IgD-negative memory B cell (primary cell): ENCODE measurements at regions not wholly inside any gene's neighbourhood (a gene's known extent, or its start where the extent isn't known, plus 50 kb on each side); places are given as distances from the start of the nearest gene placed in this dataset.

Experiments used
- H3K27ac Mint-ChIP-seq, 3 donors: one replicate each; pipeline ENCODE4 v1.8.0; 2020 to 2022; ENCODE audit warnings: mild to moderate bottlenecking in 3 of 3, mixed read lengths in 3 of 3, moderate library complexity in 1 of 3
- H3K27me3 Mint-ChIP-seq: one replicate; pipeline ENCODE4 v1.8.0; 2021; ENCODE audit warnings: mixed read lengths
- H3K36me3 Mint-ChIP-seq: one replicate; pipeline ENCODE4 v1.8.0; 2020; ENCODE audit warnings: mild to moderate bottlenecking, mixed read lengths
- H3K4me1 Mint-ChIP-seq, 3 donors: one replicate each; pipeline ENCODE4 v1.8.0; 2020 to 2022; ENCODE audit warnings: mixed read lengths in 3 of 3, mild to moderate bottlenecking in 1 of 3
- H3K4me3 Mint-ChIP-seq, 4 donors: one replicate each; pipeline ENCODE4 v1.8.0; 2020 to 2022; ENCODE audit warnings: mild to moderate bottlenecking in 4 of 4, mixed read lengths in 4 of 4, moderate library complexity in 3 of 4
- H3K9me3 Mint-ChIP-seq, 3 donors: one replicate each; pipeline ENCODE4 v1.8.0; 2020 to 2021; ENCODE audit warnings: mixed read lengths in 3 of 3, mild to moderate bottlenecking in 1 of 3

DNA sequence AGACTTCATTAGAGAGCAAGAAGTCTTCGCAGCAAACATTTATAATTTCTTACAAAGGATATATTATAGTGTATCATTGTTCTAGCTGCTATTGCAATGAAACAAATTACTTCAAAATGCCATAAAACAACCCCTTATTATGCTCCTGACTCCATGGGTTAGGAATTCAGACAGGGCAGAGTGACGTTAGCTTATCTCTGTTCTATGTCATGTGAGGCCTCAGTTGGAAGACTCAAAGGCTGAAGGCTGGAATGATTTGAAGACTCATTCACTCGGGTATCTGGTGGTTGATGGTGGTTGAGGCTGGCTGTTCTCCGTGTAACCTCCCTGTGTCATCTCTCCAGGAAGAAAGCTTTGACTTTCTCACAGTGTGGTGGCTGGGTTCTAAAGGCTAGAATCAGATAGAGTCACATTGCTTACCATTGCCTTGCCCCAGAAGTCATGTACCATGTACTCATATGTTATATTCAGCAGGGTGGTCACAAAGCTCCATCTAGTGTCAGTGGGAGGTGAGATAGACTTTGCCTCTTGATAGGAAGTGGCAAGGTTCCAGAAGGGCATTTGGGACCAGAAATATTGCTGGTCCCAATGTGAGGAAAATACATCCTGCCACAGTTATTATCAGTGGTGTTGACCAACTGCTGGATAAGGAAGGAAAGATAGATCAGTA lies 226.9 kb downstream of the TMEM38B start:
- peaks cover 0 to 3% (median 0%) of the 10 kb centered on the region in 3 donors for H3K9me3 Mint-ChIP-seq
- H3K4me3 Mint-ChIP-seq, result no peak overlapping the region
- H3K36me3 Mint-ChIP-seq, result no peaks in the 10 kb centered on the region
- no peaks in the 10 kb centered on the region for H3K4me1 Mint-ChIP-seq
- no peak overlapping the region for H3K27ac Mint-ChIP-seq
- H3K27me3 Mint-ChIP-seq, result peaks cover 2% of the 10 kb centered on the region

DNA sequence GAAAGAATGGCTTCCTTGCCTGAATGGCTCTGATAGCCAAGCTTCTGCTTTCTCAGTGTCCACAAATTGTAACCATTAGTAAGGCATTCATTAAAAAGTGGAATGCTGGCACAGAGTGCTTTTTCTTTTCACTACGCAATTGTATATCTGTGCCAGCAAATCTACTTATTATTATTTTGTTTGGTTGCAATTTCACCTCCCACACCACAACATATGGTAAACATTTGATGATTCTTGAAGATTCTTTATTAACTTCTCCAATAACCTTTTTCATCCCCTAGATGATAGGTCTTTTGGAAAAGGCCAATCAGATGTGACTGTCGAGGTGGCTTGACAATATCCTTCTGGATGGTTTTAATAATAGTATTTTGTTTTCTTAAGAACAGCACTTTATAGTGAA lies 234.1 kb downstream of the TMEM38B start:
- H3K36me3 Mint-ChIP-seq, result no peaks in the 10 kb centered on the region
- H3K27me3 Mint-ChIP-seq, result peaks cover 4% of the 10 kb centered on the region
- H3K4me1 Mint-ChIP-seq, result no peaks in the 10 kb centered on the region
- H3K9me3 Mint-ChIP-seq, result peaks cover 0 to 5% (median 0%) of the 10 kb centered on the region in 3 donors
- H3K4me3 Mint-ChIP-seq, result no peak overlapping the region
- H3K27ac Mint-ChIP-seq, result no peak overlapping the region

DNA sequence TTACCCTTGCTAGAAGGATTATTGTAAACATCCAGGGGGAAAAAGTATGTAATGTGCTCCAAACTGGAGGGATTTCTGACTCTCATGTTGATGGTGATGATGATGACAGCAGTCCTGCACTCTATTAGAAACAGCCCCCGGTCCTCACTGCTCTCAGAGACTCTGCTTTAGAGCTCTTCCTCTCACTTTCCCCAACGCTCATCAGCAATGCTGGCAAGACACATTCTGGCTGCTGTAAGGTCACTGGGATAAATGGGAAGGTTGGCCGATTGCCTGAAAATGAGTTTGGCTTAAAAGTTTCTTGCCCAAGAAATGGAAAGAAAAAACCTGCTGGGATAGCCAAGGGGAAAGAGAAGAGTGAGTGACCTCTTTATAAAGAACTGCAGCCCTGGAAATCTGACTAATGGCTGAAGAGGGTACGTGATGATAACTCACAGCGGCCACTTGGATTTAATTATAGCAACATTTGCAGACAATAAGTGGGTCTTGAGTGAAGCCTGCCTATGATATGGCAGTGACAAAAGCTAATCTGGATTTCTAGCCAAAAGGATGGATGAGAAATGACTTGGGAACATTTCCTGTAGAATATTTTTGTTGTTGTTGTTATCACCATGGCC lies 235.8 kb downstream of the TMEM38B start:
- Mint-ChIP-seq H3K4me3 (no peak overlapping the region), H3K4me1 (no peaks in the 10 kb centered on the region)

DNA sequence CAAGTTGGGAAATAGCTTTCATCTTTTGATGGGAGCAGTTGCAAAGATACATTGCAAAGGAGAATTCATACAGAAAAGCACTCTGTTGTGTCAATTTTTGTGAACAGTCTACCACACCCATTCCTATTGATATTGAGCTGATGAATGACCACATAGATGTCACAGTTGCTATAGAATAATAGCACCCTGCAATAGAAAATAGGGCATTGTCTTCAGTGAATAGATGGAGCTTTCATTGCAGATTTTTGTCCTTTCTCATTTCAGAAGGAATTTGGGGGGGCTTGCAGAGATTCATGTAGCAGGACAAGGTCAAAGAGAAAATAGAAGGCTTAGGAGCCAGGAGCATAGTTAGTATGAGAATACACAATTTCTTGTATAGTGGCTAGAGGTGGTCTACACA lies 237.9 kb downstream of the TMEM38B start:
- H3K36me3 Mint-ChIP-seq, result no peaks in the 10 kb centered on the region
- no peaks in the 10 kb centered on the region for H3K27me3 Mint-ChIP-seq
- peak overlapping the region in 1 of 4 donors; percentile 13 for H3K4me3 Mint-ChIP-seq
- peaks cover 0 to 6% (median 3%) of the 10 kb centered on the region in 3 donors for H3K9me3 Mint-ChIP-seq
- no peaks in the 10 kb centered on the region for H3K4me1 Mint-ChIP-seq
- H3K27ac Mint-ChIP-seq, result no peak overlapping the region

More for the DNA sequence above, 235.8 kb downstream of the TMEM38B start:
- peaks cover 0 to 6% (median 0%) of the 10 kb centered on the region in 3 donors for H3K9me3 Mint-ChIP-seq
- H3K36me3 Mint-ChIP-seq, result no peaks in the 10 kb centered on the region
- H3K27me3 Mint-ChIP-seq, result peaks cover 3% of the 10 kb centered on the region
- no peak overlapping the region for H3K27ac Mint-ChIP-seq

DNA sequence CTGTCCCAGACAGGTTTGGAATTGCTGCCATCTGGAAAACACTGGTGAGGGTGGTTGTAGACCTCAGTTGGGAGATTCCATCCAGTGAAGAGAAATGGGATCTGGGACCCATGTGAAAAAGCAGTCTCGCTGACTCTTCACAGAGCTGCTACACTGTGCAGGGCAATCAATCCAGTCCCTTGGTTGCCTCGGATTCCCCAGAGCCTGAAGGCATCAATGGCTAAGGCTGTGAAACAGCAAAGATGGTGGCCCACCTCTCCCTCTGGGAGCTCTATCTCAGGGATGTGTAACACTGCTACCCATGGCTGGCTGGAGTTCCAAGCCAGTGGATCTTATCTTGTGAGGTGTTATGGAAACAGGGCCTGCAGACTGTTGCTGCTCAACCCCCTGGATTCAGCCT lies 256.1 kb downstream of the TMEM38B start:
- Mint-ChIP-seq H3K4me1 (no peaks in the 10 kb centered on the region), H3K4me3 (no peak overlapping the region), H3K9me3 (peaks cover 3 to 13% (median 11%) of the 10 kb centered on the region in 3 donors), H3K36me3 (no peaks in the 10 kb centered on the region), H3K27ac (no peak overlapping the region), H3K27me3 (peaks cover 5% of the 10 kb centered on the region)

DNA sequence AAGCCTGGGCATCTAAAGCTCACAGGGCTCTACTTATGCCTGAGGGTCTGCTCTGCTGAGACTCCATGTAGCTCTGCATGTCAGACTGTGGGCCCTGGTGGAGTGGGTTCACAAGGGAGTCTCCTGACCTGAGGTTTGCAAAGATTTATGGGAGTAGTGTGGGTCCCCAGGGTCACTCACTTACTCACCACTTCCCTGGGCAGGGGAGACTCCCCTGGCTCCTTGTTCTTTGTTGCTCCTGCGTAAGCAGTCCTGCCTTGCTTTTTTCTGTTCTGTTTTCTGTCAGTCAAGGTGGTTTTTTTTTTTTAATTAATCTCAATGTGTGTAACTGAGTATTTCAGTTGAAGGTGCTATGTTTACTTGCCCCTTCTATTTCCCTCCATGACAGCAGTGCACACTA lies 256.6 kb downstream of the TMEM38B start:
- no peaks in the 10 kb centered on the region for H3K4me1 Mint-ChIP-seq
- peaks cover 5% of the 10 kb centered on the region for H3K27me3 Mint-ChIP-seq
- peaks cover 3 to 13% (median 10%) of the 10 kb centered on the region in 3 donors for H3K9me3 Mint-ChIP-seq
- no peak overlapping the region for H3K4me3 Mint-ChIP-seq
- H3K36me3 Mint-ChIP-seq, result no peaks in the 10 kb centered on the region
- H3K27ac Mint-ChIP-seq, result no peak overlapping the region

DNA sequence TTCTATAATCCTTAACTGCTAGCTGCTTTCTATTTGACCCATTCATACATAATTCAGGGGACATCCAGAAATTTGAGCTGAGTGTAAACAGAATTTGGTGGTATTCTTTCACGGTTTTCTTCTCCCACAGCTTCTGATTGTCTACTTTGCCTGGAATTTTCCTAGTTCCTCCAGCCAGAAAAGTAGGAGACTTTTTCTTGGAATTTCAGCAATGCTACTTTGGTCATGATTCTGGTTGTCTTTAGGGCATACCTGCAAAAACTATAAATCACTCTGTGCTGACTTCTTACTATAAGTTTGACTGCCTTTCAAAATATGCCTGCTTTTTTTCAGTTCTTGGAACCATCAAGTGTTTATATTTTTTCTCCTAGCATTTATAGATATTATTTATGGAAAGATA lies 260.2 kb downstream of the TMEM38B start:
- no peaks in the 10 kb centered on the region for H3K4me1 Mint-ChIP-seq
- H3K36me3 Mint-ChIP-seq, result no peaks in the 10 kb centered on the region
- H3K27me3 Mint-ChIP-seq, result peaks cover 1% of the 10 kb centered on the region
- H3K4me3 Mint-ChIP-seq, result no peak overlapping the region
- no peak overlapping the region for H3K27ac Mint-ChIP-seq
- H3K9me3 Mint-ChIP-seq, result peaks cover 0 to 1% (median 0%) of the 10 kb centered on the region in 3 donors

DNA sequence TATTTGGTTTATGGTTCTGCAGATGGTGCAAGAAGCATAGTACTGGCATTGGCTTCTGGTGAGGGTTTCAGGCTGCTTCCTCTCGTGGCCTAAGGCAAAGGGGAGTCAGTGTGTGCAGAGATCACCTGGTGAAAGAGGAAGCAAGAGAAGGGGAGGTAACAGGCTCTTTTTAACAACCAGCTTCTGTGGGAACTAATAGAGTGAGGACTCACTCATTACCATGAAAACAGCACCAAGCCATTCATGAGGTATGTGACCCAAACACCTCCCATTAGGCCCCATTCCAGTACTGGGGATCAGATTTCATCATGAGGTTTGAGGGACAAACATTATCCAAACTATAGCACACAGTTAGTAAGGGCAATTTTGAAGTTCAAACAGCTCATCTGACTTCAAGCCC lies 263.5 kb downstream of the TMEM38B start:
- Mint-ChIP-seq H3K36me3 (no peaks in the 10 kb centered on the region), H3K27ac (no peak overlapping the region), H3K4me3 (no peak overlapping the region), H3K4me1 (no peaks in the 10 kb centered on the region), H3K9me3 (no peaks in the 10 kb centered on the region), H3K27me3 (peaks cover 1% of the 10 kb centered on the region)

DNA sequence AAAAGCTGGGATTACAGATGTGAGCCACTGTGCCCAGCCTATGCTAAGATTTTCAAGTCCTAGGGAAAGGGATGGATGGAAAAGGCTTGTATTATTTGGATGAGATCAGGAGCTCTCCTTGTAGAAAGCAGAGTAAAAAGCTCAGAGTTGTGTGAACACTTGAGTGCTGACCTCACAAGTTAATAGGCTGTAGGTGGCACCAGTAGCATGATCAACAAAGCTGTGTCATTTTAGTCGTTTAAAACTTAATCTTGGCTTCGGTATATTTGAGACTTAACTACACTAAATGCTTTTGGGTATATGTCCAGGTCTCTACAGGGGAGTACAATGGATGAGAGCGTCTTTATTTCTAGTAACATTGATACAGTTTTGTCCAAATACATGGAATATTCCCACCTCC lies 264.2 kb downstream of the TMEM38B start:
- no peaks in the 10 kb centered on the region for H3K9me3 Mint-ChIP-seq
- H3K27ac Mint-ChIP-seq, result no peak overlapping the region
- H3K27me3 Mint-ChIP-seq, result peaks cover under 1% of the 10 kb centered on the region
- H3K4me1 Mint-ChIP-seq, result no peaks in the 10 kb centered on the region
- H3K4me3 Mint-ChIP-seq, result no peak overlapping the region
- no peaks in the 10 kb centered on the region for H3K36me3 Mint-ChIP-seq

DNA sequence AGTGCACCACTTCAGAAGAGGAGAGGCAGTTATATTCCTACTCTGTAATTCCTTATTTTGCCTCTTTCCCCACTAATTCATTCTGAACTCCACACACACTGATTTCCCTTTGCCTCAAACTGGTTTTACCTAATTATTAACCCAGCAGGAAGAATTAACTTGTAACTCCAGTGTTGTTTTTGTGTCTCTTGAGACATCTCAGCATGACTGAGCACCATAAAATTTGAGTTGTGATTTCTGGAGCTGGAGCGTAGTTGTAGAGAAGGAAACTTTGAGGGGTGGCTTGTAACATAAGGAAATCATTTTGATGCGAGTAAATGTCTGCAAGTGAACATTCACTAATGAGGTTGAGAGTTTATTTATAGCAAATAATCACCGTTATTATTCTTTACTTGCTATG lies 265.2 kb downstream of the TMEM38B start:
- H3K27me3 Mint-ChIP-seq, result no peaks in the 10 kb centered on the region
- no peak overlapping the region for H3K4me3 Mint-ChIP-seq
- no peak overlapping the region for H3K27ac Mint-ChIP-seq
- H3K4me1 Mint-ChIP-seq, result no peaks in the 10 kb centered on the region
- no peaks in the 10 kb centered on the region for H3K9me3 Mint-ChIP-seq
- H3K36me3 Mint-ChIP-seq, result no peaks in the 10 kb centered on the region

DNA sequence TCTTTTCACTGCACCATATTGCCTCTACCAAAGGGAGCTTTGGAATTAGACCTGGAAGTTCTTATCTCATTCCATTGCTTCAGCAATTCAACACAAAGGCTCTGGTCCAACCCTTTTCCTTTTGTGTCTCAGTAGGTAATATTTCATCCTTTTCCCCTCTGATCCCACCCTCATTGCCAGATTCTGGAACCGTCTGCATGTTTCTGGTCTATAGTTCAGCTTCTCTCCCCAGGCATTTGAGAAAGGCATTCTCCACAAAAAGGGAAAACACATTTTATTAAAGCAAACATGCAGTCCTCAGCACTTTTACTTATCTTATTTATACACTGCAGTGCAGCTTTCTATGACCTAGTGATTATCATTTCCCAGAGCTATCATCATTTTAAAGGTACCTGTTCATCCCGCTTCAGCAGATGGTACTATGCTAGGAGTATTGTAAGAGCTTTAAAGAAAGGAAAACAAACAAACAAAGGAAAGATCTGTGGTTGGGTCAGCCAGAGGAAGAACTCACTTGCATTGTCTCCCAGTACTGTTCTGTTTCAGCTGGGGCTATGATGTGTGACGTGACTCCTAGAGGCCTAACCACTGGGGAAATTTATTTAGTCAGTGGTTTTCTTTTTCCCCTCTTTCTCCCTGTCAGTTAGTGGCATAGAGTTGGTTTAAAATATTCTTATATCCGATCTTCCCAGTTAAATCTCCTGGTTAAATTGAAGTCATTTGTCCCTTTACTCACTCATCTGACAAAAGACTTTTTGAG lies 269.2 kb downstream of the TMEM38B start:
- peaks cover 3% of the 10 kb centered on the region for H3K36me3 Mint-ChIP-seq
- no peak overlapping the region for H3K27ac Mint-ChIP-seq
- H3K27me3 Mint-ChIP-seq, result peaks cover 2% of the 10 kb centered on the region
- H3K9me3 Mint-ChIP-seq, result no peaks in the 10 kb centered on the region
- H3K4me1 Mint-ChIP-seq, result peaks cover 0 to 2% (median 0%) of the 10 kb centered on the region in 3 donors
- no peak overlapping the region for H3K4me3 Mint-ChIP-seq

DNA sequence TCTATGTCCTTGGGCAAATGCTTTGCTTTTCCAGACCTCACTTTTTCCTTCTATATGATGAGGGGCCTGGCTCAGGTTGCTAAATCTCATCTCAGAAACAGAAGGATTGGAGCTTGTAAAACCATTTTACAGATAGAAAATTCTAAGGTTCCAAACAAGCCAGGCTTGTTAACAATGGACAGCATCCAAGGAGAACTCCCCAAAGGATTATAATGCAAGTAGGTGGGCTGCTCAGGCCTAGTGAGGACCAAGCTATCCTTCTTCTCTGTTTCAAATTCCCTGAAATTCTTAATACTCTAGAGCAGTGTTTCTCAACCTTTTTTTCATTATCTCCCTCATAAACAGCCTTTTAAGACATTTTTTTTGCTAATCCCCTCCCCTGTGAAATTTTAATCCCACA lies 269.8 kb downstream of the TMEM38B start:
- H3K27me3 Mint-ChIP-seq, result peaks cover 2% of the 10 kb centered on the region
- H3K4me3 Mint-ChIP-seq, result no peak overlapping the region

DNA sequence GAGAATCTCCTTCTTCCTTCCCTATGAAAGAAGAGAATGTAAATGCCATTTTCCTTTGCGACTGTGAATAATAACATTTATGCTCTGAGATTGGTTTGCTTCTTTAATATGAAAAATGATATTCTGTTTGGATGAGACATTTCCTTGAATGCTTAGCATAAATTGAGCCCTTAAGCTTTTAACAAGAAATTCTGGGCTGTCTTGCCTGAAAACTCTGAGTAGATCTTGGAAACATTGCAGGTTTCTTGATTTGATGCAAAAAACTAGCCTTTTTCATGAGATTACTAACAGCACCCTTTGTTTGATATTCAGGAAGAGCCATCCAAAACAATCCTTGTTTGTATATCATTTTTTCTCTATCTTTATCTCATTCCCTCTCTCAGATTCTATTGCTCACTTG lies 272.5 kb downstream of the TMEM38B start:
- H3K27me3 Mint-ChIP-seq, result peaks cover 2% of the 10 kb centered on the region
- H3K4me1 Mint-ChIP-seq, result peaks cover 0 to 2% (median 0%) of the 10 kb centered on the region in 3 donors
- peaks cover 3% of the 10 kb centered on the region for H3K36me3 Mint-ChIP-seq
- no peaks in the 10 kb centered on the region for H3K9me3 Mint-ChIP-seq
- no peak overlapping the region for H3K27ac Mint-ChIP-seq
- no peak overlapping the region for H3K4me3 Mint-ChIP-seq

More for the DNA sequence above, 269.8 kb downstream of the TMEM38B start:
- Mint-ChIP-seq H3K4me1 (peaks cover 0 to 2% (median 0%) of the 10 kb centered on the region in 3 donors), H3K9me3 (no peaks in the 10 kb centered on the region), H3K27ac (no peak overlapping the region), H3K36me3 (peaks cover 3% of the 10 kb centered on the region)

DNA sequence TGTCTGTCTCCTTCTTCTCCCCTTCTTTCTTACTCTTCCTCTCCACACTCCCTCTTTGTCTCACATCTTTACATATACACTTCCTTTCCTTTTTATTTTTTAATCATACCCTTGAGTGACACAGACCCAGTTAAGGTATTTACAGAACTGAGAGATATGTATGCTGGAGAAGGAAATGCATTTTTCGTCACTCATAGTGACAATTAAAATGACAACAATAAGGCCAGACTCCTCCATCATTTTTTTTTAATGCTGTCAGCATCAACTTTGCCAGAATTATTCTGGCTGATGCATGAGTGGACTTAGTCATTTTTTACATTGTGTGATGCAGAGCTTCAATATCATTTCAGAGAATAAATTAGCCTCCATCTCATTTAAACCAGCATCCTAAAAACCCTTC lies 272.9 kb downstream of the TMEM38B start:
- H3K27ac Mint-ChIP-seq, result no peak overlapping the region
- H3K36me3 Mint-ChIP-seq, result peaks cover 3% of the 10 kb centered on the region
- no peaks in the 10 kb centered on the region for H3K9me3 Mint-ChIP-seq
- peaks cover 0 to 2% (median 0%) of the 10 kb centered on the region in 3 donors for H3K4me1 Mint-ChIP-seq
- H3K27me3 Mint-ChIP-seq, result peaks cover 2% of the 10 kb centered on the region
- no peak overlapping the region for H3K4me3 Mint-ChIP-seq

DNA sequence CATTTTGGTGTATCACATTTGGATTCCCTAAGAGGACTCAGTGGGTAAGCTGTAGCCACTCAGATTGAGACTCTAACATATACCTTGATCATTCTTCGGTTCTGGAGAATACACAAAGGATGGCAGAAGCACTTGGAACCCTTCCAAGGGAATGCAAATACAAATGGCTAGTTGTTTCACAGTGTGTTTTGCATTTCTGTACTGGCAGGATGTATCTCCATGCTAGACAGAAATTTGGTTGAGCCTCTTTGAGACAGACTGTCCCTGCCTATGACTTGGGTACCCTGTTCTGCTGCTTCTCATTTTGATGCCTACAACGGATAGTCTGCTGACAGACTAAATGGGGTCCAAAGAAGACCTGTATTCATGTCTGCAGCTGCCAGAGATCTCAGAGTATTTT lies 273.5 kb downstream of the TMEM38B start:
- Mint-ChIP-seq H3K4me3 (peak overlapping the region in 1 of 4 donors; percentile 39), H3K27me3 (peaks cover 2% of the 10 kb centered on the region), H3K36me3 (peaks cover 3% of the 10 kb centered on the region), H3K4me1 (peaks cover 0 to 2% (median 0%) of the 10 kb centered on the region in 3 donors), H3K9me3 (no peaks in the 10 kb centered on the region), H3K27ac (no peak overlapping the region)
